ENCODE measurements at regions not wholly inside any gene's neighbourhood (a gene's known extent, or its start where the extent isn't known, plus 50 kb on each side); places are given as distances from the start of the nearest gene placed in this dataset.
A peak's percentile ranks its signal among the peaks of the same experiment; 100 is the strongest.

GRCh38 chr21:35337573-35337972 is 288.5 kb upstream of the RUNX1 start:
- 88 to 91% methylated on average over 7 of the region's 7 CpGs for WGBS, 2 donors
- intact Hi-C loops (cut with DNase I) = no loop called here
- TF ChIP-seq CTCF (IDR thresholded peaks at IDR 0.05) = no peak
- Histone ChIP-seq H3K4me3 (no peak overlapping the region), H3K9me3 (peaks cover 0 to 5% (median 0%) of the 10 kb centered on the region in 11 donors), H3K27me3 (peaks cover 0 to 14% (median 6%) of the 10 kb centered on the region in 7 donors), H3K36me3 (no peaks in the 10 kb centered on the region), H3K27ac (no peak overlapping the region), H3K4me1 (peaks cover 0 to 11% (median 0%) of the 10 kb centered on the region in 9 donors)
- DNase-seq (no peak), ATAC-seq (no peak)

- no peak for ATAC-seq
- H3K9me3 ChIP-seq = peaks cover 0 to 5% (median 0%) of the 10 kb centered on the region in 11 donors
- whole genome bisulfite sequencing, 2 donors = 78 to 81% methylated on average over 2 of the region's 2 CpGs
- DNase-seq = no peak
- H3K27me3 ChIP-seq = peaks cover 0 to 14% (median 5%) of the 10 kb centered on the region in 7 donors
- H3K36me3 ChIP-seq = no peaks in the 10 kb centered on the region
- H3K4me1 ChIP-seq = peaks cover 0 to 11% (median 0%) of the 10 kb centered on the region in 9 donors
- no peak overlapping the region for H3K4me3 ChIP-seq
- intact Hi-C loops (cut with DNase I) = no loop called here
- no peak overlapping the region for H3K27ac ChIP-seq
- TF ChIP-seq CTCF (IDR thresholded peaks at IDR 0.05) = no peak
Measured at GRCh38 chr21:35336534-35336933, 287.4 kb upstream of the RUNX1 start.

- H3K36me3 ChIP-seq = no peaks in the 10 kb centered on the region
- ATAC-seq = no peak
- no peak overlapping the region for H3K4me3 ChIP-seq
- H3K27ac ChIP-seq = no peak overlapping the region
- H3K4me1 ChIP-seq = peaks cover 0 to 11% (median 0%) of the 10 kb centered on the region in 9 donors
- intact Hi-C loops (cut with DNase I) = no loop called here
- no peak for DNase-seq
- H3K9me3 ChIP-seq = peaks cover 0 to 5% (median 0%) of the 10 kb centered on the region in 11 donors
- peaks cover 0 to 14% (median 5%) of the 10 kb centered on the region in 7 donors for H3K27me3 ChIP-seq
- WGBS, 2 donors = 91 to 93% methylated on average over 3 of the region's 3 CpGs
- TF ChIP-seq CTCF (IDR thresholded peaks at IDR 0.05) = no peak
Measured at GRCh38 chr21:35335951-35336446, 286.9 kb upstream of the RUNX1 start.

GRCh38 chr21:35333831-35334618 is 284.9 kb upstream of the RUNX1 start:
- peak in 3 of 8 donors; percentile 48 to 52 (median 49) for ATAC-seq
- WGBS, 2 donors = 75 to 81% methylated on average over 9 of the region's 9 CpGs
- DNase-seq = no peak

More at GRCh38 chr21:35333831-35334618, 284.9 kb upstream of the RUNX1 start:
- peak overlapping the region in 1 of 10 donors; percentile 32 for H3K27ac ChIP-seq
- intact Hi-C loops (cut with DNase I) = no loop called here
- no peaks in the 10 kb centered on the region for H3K36me3 ChIP-seq
- H3K9me3 ChIP-seq = peaks cover 0 to 5% (median 0%) of the 10 kb centered on the region in 11 donors
- no peak overlapping the region for H3K4me3 ChIP-seq
- peaks cover 0 to 11% (median 0%) of the 10 kb centered on the region in 9 donors for H3K4me1 ChIP-seq
- TF ChIP-seq CTCF (IDR thresholded peaks at IDR 0.05) = no peak
- peaks cover 0 to 14% (median 5%) of the 10 kb centered on the region in 7 donors for H3K27me3 ChIP-seq

All from heart right ventricle (tissue), 16 donors.